GM12878 (cell line): ENCODE measurements at regions not wholly inside any gene's neighbourhood (a gene's known extent, or its start where the extent isn't known, plus 50 kb on each side); places are given as distances from the start of the nearest gene placed in this dataset.
A peak's percentile ranks its signal among the peaks of the same experiment; 100 is the strongest.

Source experiments
- ATAC-seq: fragments of 200-7000 bp; cut with Tn5 transposase; 3 replicates; pipeline ENCODE4 v1.9.1; 2020; ENCODE audit warnings: mild to moderate bottlenecking, moderate library complexity
- BruUV-seq: library from RNA; stranded (reverse); fragments of 400-500 nt; replicated peaks from 2 replicates; lab custom pipeline; 2021; lab: Mats Ljungman, UMichigan
- CTCF ChIA-PET: fragments of 300-600 bp; sonication (Branson Sonifier 250); formaldehyde crosslinking; extraction: SDS; loops from one replicate; lab custom pipeline; 2021; ENCODE audit warnings: inconsistent platforms; lab: Yijun Ruan, JAX
- POLR2A ChIA-PET: fragments of 350-600 bp; formaldehyde crosslinking; extraction: SDS; loops from one replicate; lab custom pipeline; 2021; ENCODE audit warnings: inconsistent platforms; lab: Charles Lee
- RAD21 ChIA-PET: fragments of 300-600 bp; sonication (Branson Sonifier 250); formaldehyde crosslinking; loops from one replicate; lab custom pipeline; 2023; ENCODE audit warnings: antibody characterized with exemption; ENCODE audit not compliant: unreplicated experiment; lab: Charles Lee
- SMC1A ChIA-PET: fragments of 300-600 bp; sonication (Branson Sonifier 250); formaldehyde crosslinking; loops from one replicate; lab custom pipeline; 2023; ENCODE audit not compliant: unreplicated experiment, uncharacterized antibody; lab: Charles Lee
- DNase-seq: peaks from one replicate; pipeline ENCODE4 v3.0.0-alpha.2; 2011; ENCODE audit warnings: low read depth, low spot score
- FAIRE-seq: peaks from 3 replicates; lab custom pipeline; 2011; peaks lifted over from hg19 to GRCh38; lab: Jason Lieb, UNC
- H2AFZ ChIP-seq: 2 replicates; pipeline ENCODE4 v1.6.0; 2011; ENCODE audit warnings: low read depth, low read length, control low read depth; ENCODE audit not compliant: control insufficient read depth
- H3K27ac ChIP-seq: 2 replicates; pipeline ENCODE4 v1.5.1; 2011; ENCODE audit warnings: control low read depth; ENCODE audit not compliant: control insufficient read depth, insufficient read depth
- H3K27me3 ChIP-seq, 2 experiments: replicated peaks in 1 of 2; 2 replicates each; pipeline versions ENCODE4 v1.6.0 to v1.6.1; 2011; ENCODE audit warnings: low read length in 1 of 2; ENCODE audit not compliant: control insufficient read depth in 2 of 2, insufficient read depth in 2 of 2
- H3K36me3 ChIP-seq, 2 experiments: 2 replicates each; pipeline ENCODE4 v1.5.1; 2011; ENCODE audit warnings: low read length in 1 of 2; ENCODE audit not compliant: control insufficient read depth in 2 of 2, insufficient read depth in 2 of 2
- H3K4me1 ChIP-seq: 2 replicates; pipeline ENCODE4 v1.6.1; 2011; ENCODE audit warnings: mild to moderate bottlenecking, low read length, moderate library complexity, mixed read lengths; ENCODE audit not compliant: control insufficient read depth, insufficient read depth
- H3K4me2 ChIP-seq: 2 replicates; pipeline ENCODE4 v1.6.0; 2011; ENCODE audit warnings: control low read depth; ENCODE audit not compliant: control insufficient read depth, insufficient read depth
- H3K4me3 ChIP-seq: fragments of 200-600 bp; sonication (generic); 2 replicates; pipeline ENCODE4 v1.5.1; 2016
- H3K79me2 ChIP-seq: 2 replicates; pipeline ENCODE4 v1.6.0; 2011; ENCODE audit warnings: low read length; ENCODE audit not compliant: control insufficient read depth, insufficient read depth
- H3K9ac ChIP-seq: 2 replicates; pipeline ENCODE4 v1.8.0; 2011; ENCODE audit warnings: low read length, control low read depth, mixed read lengths; ENCODE audit not compliant: control insufficient read depth, insufficient read depth
- H3K9me3 ChIP-seq: replicated peaks from 3 replicates; pipeline ENCODE4 v1.5.1; 2011; ENCODE audit warnings: mild to moderate bottlenecking, low read length; ENCODE audit not compliant: control insufficient read depth, insufficient read depth
- H4K20me1 ChIP-seq: 2 replicates; pipeline ENCODE4 v1.6.0; 2011; ENCODE audit not compliant: control insufficient read depth, insufficient read depth
- IKZF1 ChIP-seq: fragments of 450-650 bp; conservative IDR thresholded peaks from 2 replicates; pipeline ENCODE4 v1.6.1; 2017; ENCODE audit warnings: antibody characterized with exemption, mild to moderate bottlenecking
- WGBS: methylation state at CpG from one replicate; pipeline ENCODE4 v1.1.6; 2016; ENCODE audit warnings: low lambda C conversion rate; ENCODE audit not compliant: insufficient replicate concordance, insufficient coverage; ENCODE audit errors: missing lambda C conversion rate; 5-methylcytosine and 5-hydroxymethylcytosine counted together
- in situ Hi-C: fragments of 300-500 bp; cut with MboI; formaldehyde crosslinking; loops from 9 replicates; pipeline ENCODE4 v1.14.3; 2018; ENCODE audit warnings: mixed read lengths
- intact Hi-C: fragments of 100-400 bp; cut with micrococcal nuclease; formaldehyde crosslinking; loops from one replicate; pipeline ENCODE4 v1.14.2; 2022; ENCODE audit not compliant: unreplicated experiment
- TF ChIP-seq, protein P1 (sequence below), 3 experiments: IDR thresholded peaks in 2 of 3; conservative IDR thresholded peaks in 1 of 3; 2 replicates each; pipeline ENCODE4 v1.5.1; 2011; ENCODE audit warnings: low read depth in 3 of 3, low read length in 3 of 3, mild to moderate bottlenecking in 3 of 3, control low read depth in 2 of 3, moderate library complexity in 2 of 3, inconsistent platforms in 1 of 3, mixed read lengths in 1 of 3; ENCODE audit not compliant: control insufficient read depth in 2 of 3, insufficient read depth in 1 of 3; ENCODE audit errors: extremely low read depth in 1 of 3

DNA sequence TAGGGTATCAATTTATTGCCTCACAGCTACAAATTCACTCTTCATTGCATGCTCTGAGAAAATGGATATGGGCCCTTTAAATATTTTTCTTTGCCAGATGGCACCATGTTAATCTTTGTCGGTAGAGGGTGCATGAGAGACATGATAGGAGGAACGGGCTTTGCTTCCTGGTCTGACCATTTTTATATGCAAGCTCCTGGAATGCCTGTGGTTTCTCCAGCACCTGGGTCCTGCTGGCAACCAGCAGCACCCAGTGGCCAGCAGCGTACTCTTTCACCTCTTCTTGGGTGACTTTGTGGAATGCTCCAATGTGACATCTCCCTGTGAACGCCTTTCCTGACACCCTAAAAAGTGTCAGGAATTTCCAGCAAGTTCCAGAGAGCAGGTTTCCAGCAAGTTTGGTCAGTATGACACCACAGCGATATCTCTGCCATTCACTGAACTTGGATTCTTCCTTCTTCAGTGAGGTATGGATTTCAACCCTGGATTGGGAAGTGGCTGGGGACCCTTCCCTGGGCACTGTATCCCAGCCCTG, 140.3 kb upstream of the PGRMC2 start:
- no peak for DNase-seq
- in situ Hi-C loops = no loop called here
- CTCF ChIA-PET = interaction anchor here (1.2 to 1.3 kb wide), 3 partner anchors 26 to 435 kb away, joined by 3 to 6 read pairs (median 5); no protein-coding TSS in a partner anchor
- no peak for FAIRE-seq
- no peaks in the 10 kb centered on the region for H3K9me3 ChIP-seq
- RAD21 ChIA-PET = no interaction called here
- POLR2A ChIA-PET = no interaction called here
- no peak overlapping the region for H2AFZ ChIP-seq
- SMC1A ChIA-PET = interaction anchor here (0.6 to 1.1 kb wide), 2 partner anchors 11 to 22 kb away, joined by 3 to 4 read pairs; no protein-coding TSS in a partner anchor
- H3K27me3 ChIP-seq = no peaks in the 10 kb centered on the region; a peak in 1 of 4 replicates
- ATAC-seq = peak; percentile 55; the same call in 2 of the 3 replicates
- H3K36me3 ChIP-seq = no peaks in the 10 kb centered on the region
- BruUV-seq = no TSS peak
- no peak overlapping the region for H3K4me3 ChIP-seq
- H3K9ac ChIP-seq = no peak overlapping the region
- no peak for TF ChIP-seq IKZF1
- TF ChIP-seq, protein P1, sequence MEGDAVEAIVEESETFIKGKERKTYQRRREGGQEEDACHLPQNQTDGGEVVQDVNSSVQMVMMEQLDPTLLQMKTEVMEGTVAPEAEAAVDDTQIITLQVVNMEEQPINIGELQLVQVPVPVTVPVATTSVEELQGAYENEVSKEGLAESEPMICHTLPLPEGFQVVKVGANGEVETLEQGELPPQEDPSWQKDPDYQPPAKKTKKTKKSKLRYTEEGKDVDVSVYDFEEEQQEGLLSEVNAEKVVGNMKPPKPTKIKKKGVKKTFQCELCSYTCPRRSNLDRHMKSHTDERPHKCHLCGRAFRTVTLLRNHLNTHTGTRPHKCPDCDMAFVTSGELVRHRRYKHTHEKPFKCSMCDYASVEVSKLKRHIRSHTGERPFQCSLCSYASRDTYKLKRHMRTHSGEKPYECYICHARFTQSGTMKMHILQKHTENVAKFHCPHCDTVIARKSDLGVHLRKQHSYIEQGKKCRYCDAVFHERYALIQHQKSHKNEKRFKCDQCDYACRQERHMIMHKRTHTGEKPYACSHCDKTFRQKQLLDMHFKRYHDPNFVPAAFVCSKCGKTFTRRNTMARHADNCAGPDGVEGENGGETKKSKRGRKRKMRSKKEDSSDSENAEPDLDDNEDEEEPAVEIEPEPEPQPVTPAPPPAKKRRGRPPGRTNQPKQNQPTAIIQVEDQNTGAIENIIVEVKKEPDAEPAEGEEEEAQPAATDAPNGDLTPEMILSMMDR (IDR thresholded peaks at IDR 0.05 in 2 of 3, conservative IDR thresholded peaks at IDR 0.05 in 1 of 3; ENCODE audit: control insufficient read depth in 2 of 3, extremely low read depth in 1 of 3, insufficient read depth in 1 of 3, low read depth in 3 of 3, low read length in 3 of 3) = peak in 1 of 3 experiments; percentile 8; a peak in 1 of 6 replicates
- TF ChIP-seq, all 136 proteins: peak for 1
- H3K79me2 ChIP-seq = no peaks in the 10 kb centered on the region
- no peaks in the 10 kb centered on the region for H3K4me1 ChIP-seq
- H4K20me1 ChIP-seq = no peaks in the 10 kb centered on the region
- no peak overlapping the region for H3K27ac ChIP-seq
- H3K4me2 ChIP-seq = no peak overlapping the region
- 33% methylated on average over 5 of the region's 5 CpGs for WGBS
- intact Hi-C loops = no loop called here
